HPDE6-E6E7 (cell line): ENCODE measurements at regions not wholly inside any gene's neighbourhood (a gene's known extent, or its start where the extent isn't known, plus 50 kb on each side); places are given as distances from the start of the nearest gene placed in this dataset.

ENCODE experiments used
- DNase-seq: peaks from one replicate; pipeline ENCODE4 v3.0.0; 2011; ENCODE audit warnings: missing footprints; ENCODE audit errors: extremely low spot score

- no peak for DNase-seq
Observed at GRCh38 chr2:16412321-16413030, 253.2 kb downstream of the CYRIA start.

GRCh38 chr2:16411788-16412187 is 253.8 kb downstream of the CYRIA start:
- no peak for DNase-seq

- DNase-seq: no peak
Observed at GRCh38 chr2:16409849-16410248, 255.8 kb downstream of the CYRIA start.

GRCh38 chr2:16409006-16409390 is 256.6 kb downstream of the CYRIA start:
- DNase-seq: no peak

GRCh38 chr2:16408331-16409005 is 257.2 kb downstream of the CYRIA start:
- no peak for DNase-seq

- DNase-seq: no peak
Observed at GRCh38 chr2:16407358-16407757, 258.3 kb downstream of the CYRIA start.

GRCh38 chr2:16406496-16407289 is 258.9 kb downstream of the CYRIA start:
- DNase-seq: no peak

GRCh38 chr2:16405551-16405950 is 260.1 kb downstream of the CYRIA start:
- DNase-seq: no peak

GRCh38 chr2:16404551-16405300 is 260.9 kb downstream of the CYRIA start:
- no peak for DNase-seq

GRCh38 chr2:16404146-16404545 is 261.5 kb downstream of the CYRIA start:
- DNase-seq: no peak

- DNase-seq: no peak
Observed at GRCh38 chr2:16402891-16403290, 262.7 kb downstream of the CYRIA start.

- no peak for DNase-seq
Observed at GRCh38 chr2:16401761-16402300, 263.8 kb downstream of the CYRIA start.

GRCh38 chr2:16400127-16400623 is 265.5 kb downstream of the CYRIA start:
- DNase-seq: no peak

- DNase-seq: no peak
Observed at GRCh38 chr2:16398486-16399043, 267.1 kb downstream of the CYRIA start.

- DNase-seq: no peak
Observed at GRCh38 chr2:16397681-16398475, 267.8 kb downstream of the CYRIA start.

- no peak for DNase-seq
Observed at GRCh38 chr2:16396986-16397385, 268.6 kb downstream of the CYRIA start.

GRCh38 chr2:16396171-16396570 is 269.5 kb downstream of the CYRIA start:
- DNase-seq: no peak

- DNase-seq: no peak
Observed at GRCh38 chr2:16395601-16396000, 270.0 kb downstream of the CYRIA start.

- no peak for DNase-seq
Observed at GRCh38 chr2:16394986-16395550, 270.6 kb downstream of the CYRIA start.
